SK-N-SH (cell line): ENCODE measurements at regions not wholly inside any gene's neighbourhood (a gene's known extent, or its start where the extent isn't known, plus 50 kb on each side); places are given as distances from the start of the nearest gene placed in this dataset.

Experiments
- MEF2A ChIP-seq: IDR thresholded peaks from 2 replicates; pipeline ENCODE4 v1.4.0; 2012; ENCODE audit warnings: low read depth, borderline replicate concordance
- NRF1 ChIP-seq: IDR thresholded peaks from 2 replicates; pipeline ENCODE4 v1.6.1; 2012; ENCODE audit warnings: low read depth, mild to moderate bottlenecking, low read length
- RFX5 ChIP-seq: IDR thresholded peaks from 2 replicates; pipeline ENCODE4 v1.6.1; 2012; ENCODE audit warnings: mild to moderate bottlenecking, improper control_type of control experiment, low read length
- TAF1 ChIP-seq: IDR thresholded peaks from 2 replicates; pipeline ENCODE4 v1.6.1; 2012; ENCODE audit warnings: low read depth, mild to moderate bottlenecking, low read length, moderate library complexity, borderline replicate concordance
- TF ChIP-seq, protein P1 (sequence below): fragments of 200-600 bp; sonication (generic); IDR thresholded peaks from 2 replicates; pipeline ENCODE4 v1.6.1; 2017; ENCODE audit warnings: antibody characterized with exemption, mild to moderate bottlenecking, moderate library complexity

- no peak for TF ChIP-seq NRF1
- TF ChIP-seq, protein P1, sequence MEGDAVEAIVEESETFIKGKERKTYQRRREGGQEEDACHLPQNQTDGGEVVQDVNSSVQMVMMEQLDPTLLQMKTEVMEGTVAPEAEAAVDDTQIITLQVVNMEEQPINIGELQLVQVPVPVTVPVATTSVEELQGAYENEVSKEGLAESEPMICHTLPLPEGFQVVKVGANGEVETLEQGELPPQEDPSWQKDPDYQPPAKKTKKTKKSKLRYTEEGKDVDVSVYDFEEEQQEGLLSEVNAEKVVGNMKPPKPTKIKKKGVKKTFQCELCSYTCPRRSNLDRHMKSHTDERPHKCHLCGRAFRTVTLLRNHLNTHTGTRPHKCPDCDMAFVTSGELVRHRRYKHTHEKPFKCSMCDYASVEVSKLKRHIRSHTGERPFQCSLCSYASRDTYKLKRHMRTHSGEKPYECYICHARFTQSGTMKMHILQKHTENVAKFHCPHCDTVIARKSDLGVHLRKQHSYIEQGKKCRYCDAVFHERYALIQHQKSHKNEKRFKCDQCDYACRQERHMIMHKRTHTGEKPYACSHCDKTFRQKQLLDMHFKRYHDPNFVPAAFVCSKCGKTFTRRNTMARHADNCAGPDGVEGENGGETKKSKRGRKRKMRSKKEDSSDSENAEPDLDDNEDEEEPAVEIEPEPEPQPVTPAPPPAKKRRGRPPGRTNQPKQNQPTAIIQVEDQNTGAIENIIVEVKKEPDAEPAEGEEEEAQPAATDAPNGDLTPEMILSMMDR, result no peak
- no peak for TF ChIP-seq MEF2A
- no peak for TF ChIP-seq RFX5
- no peak for TF ChIP-seq TAF1
These were observed 133.1 kb upstream of the RFC3 start for GRCh38 chr13:33684874-33685273.
